ENCODE measurements at regions not wholly inside any gene's neighbourhood (a gene's known extent, or its start where the extent isn't known, plus 50 kb on each side); places are given as distances from the start of the nearest gene placed in this dataset.
A peak's percentile ranks its signal among the peaks of the same experiment; 100 is the strongest.
"Not testable (repeated sequence)": the region's sequence is repeated elsewhere in the genome, so short reads cannot be mapped to it uniquely, and the experiment has no call there.

DNA sequence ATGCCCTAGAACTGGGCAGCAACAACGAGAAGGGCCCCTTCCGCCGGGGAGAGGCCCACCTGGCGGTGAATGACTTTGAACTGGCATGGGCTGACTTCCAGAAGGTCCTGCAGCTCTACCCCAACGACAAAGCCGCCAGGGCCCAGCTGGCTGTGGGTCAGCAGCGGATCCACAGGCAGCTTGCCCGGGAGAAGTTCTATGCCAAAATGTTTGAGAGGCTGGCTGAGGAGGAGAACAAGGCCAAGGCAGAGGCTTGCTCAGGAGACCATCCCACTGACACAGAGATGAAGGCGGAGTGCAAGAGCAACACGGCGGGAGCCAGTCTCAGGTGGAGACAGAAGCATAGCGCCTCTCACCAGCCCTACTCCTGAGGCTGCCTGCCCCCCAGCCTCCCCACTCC is 276.6 kb downstream of the SPATA31A1 start:
- not testable (repeated sequence) for H3K4me3 Mint-ChIP-seq; H3K27ac Mint-ChIP-seq (ENCODE audit: low read depth); H3K4me1 Mint-ChIP-seq; DNase-seq (ENCODE audit: low spot score in 2 of 2); ATAC-seq (replicated peaks; ENCODE audit: extremely low read depth, poor library complexity, severe bottlenecking); H3K9me3 Mint-ChIP-seq; H3K27me3 Mint-ChIP-seq; H3K36me3 Mint-ChIP-seq (ENCODE audit: insufficient read depth)

DNA sequence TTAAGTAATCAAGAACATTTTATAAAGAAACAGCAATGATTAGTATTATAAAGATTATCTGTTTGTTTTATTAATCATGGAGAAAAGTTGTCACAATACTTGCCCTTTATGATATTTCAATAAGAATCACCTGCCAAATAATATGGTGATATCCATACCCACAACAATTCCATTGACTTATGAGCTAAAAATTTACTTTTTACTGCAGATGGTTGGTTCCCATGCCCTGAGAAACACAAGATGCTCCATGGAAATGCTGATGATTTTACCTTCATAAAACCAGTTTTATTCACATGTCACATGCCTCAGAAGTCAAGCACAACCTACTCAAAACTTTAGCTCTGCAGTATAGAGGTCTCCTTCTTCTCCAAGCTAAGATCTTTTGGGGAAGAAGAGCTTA is 293.6 kb downstream of the SPATA31A1 start:
- not testable (repeated sequence) for H3K9me3 Mint-ChIP-seq; H3K27me3 Mint-ChIP-seq; H3K4me1 Mint-ChIP-seq; H3K27ac Mint-ChIP-seq (ENCODE audit: low read depth); ATAC-seq (replicated peaks; ENCODE audit: extremely low read depth, poor library complexity, severe bottlenecking); H3K36me3 Mint-ChIP-seq (ENCODE audit: insufficient read depth); DNase-seq (ENCODE audit: low spot score in 2 of 2); H3K4me3 Mint-ChIP-seq

- not testable (repeated sequence) for H3K4me1 Mint-ChIP-seq; H3K36me3 Mint-ChIP-seq (ENCODE audit: insufficient read depth); H3K9me3 Mint-ChIP-seq; ATAC-seq (replicated peaks; ENCODE audit: extremely low read depth, poor library complexity, severe bottlenecking); H3K4me3 Mint-ChIP-seq; DNase-seq (ENCODE audit: low spot score in 2 of 2); H3K27ac Mint-ChIP-seq (ENCODE audit: low read depth); H3K27me3 Mint-ChIP-seq
These were observed 301.6 kb downstream of the SPATA31A1 start for GRCh38 chr9:39656960-39657603.

DNA sequence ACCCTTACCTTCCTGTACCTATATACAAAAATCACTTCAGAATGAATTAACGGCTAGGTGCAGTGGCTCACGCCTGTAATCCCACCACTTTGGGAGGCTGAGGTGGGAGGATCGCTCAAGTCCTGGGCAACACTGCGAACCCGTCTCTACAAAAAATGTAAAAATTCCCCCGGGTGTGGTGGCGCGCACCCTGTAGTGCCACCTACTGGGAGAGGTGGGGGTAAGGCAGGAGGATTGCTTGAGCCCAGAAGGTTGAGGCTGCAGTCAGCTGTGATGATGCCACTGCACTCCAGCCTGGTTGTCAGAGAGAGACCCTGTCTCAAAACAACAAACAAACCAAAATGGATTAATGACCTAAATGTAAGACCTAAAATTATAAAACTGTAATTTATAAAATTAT is 307.6 kb downstream of the SPATA31A1 start:
- not testable (repeated sequence) for H3K36me3 Mint-ChIP-seq (ENCODE audit: insufficient read depth); H3K4me3 Mint-ChIP-seq; DNase-seq (ENCODE audit: low spot score in 2 of 2); H3K27ac Mint-ChIP-seq (ENCODE audit: low read depth); H3K27me3 Mint-ChIP-seq; H3K9me3 Mint-ChIP-seq; H3K4me1 Mint-ChIP-seq
- peak; percentile 58 for ATAC-seq (replicated peaks; ENCODE audit: extremely low read depth, poor library complexity, severe bottlenecking)

DNA sequence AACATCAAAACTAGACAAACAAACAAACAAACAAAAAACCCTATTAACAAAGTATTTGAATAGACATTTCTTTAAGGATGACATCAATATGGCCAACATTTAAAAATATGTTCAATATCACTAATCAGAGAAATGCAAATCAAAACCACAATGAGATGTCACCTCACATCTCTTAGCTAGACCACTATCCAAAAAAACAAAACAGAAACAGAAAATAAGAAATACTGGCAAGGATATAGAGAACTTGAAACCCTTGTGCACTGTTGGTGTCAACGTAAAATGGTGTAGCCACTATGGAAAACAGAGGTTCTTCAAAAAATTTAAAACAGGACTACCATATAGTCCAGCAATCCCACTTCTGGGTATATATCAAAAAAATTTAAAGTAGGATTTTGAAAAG is 308.2 kb downstream of the SPATA31A1 start:
- not testable (repeated sequence) for ATAC-seq (replicated peaks; ENCODE audit: extremely low read depth, poor library complexity, severe bottlenecking); H3K36me3 Mint-ChIP-seq (ENCODE audit: insufficient read depth); H3K4me3 Mint-ChIP-seq; DNase-seq (ENCODE audit: low spot score in 2 of 2); H3K27ac Mint-ChIP-seq (ENCODE audit: low read depth); H3K27me3 Mint-ChIP-seq; H3K9me3 Mint-ChIP-seq; H3K4me1 Mint-ChIP-seq

DNA sequence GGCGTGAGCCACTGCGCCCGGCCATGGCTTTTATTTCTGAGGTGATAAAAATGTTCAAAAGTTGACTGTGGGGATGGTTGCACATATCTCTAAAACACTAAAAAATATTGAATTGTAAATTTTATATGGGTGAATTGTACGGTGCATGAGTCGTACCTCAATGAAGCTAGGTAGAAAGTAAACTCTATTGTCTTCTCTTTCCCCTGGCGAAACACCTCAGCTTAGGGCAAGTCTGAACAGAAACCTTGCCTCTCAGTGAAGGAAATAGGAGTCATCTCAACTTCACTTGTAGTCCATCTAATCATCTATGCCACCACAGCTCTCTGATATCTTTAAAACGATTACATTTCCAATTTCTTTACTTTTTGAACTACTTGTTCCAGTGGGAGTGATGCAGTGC is 309.6 kb downstream of the SPATA31A1 start:
- H3K4me1 Mint-ChIP-seq; H3K4me3 Mint-ChIP-seq; H3K36me3 Mint-ChIP-seq (ENCODE audit: insufficient read depth); H3K27me3 Mint-ChIP-seq; ATAC-seq (replicated peaks; ENCODE audit: extremely low read depth, poor library complexity, severe bottlenecking); H3K9me3 Mint-ChIP-seq; H3K27ac Mint-ChIP-seq (ENCODE audit: low read depth); DNase-seq (ENCODE audit: low spot score in 2 of 2): not testable (repeated sequence)

- not testable (repeated sequence) for H3K27me3 Mint-ChIP-seq; H3K9me3 Mint-ChIP-seq; H3K4me3 Mint-ChIP-seq; H3K4me1 Mint-ChIP-seq; ATAC-seq (replicated peaks; ENCODE audit: extremely low read depth, poor library complexity, severe bottlenecking); H3K36me3 Mint-ChIP-seq (ENCODE audit: insufficient read depth); H3K27ac Mint-ChIP-seq (ENCODE audit: low read depth); DNase-seq (ENCODE audit: low spot score in 2 of 2)
These were observed 319.2 kb downstream of the SPATA31A1 start for GRCh38 chr9:39674437-39675210.

GRCh38 chr9:39675211-39675553 is 319.7 kb downstream of the SPATA31A1 start:
- not testable (repeated sequence) for H3K27me3 Mint-ChIP-seq; ATAC-seq (replicated peaks; ENCODE audit: extremely low read depth, poor library complexity, severe bottlenecking)

GRCh38 chr9:39678534-39679263 is 323.2 kb downstream of the SPATA31A1 start:
- H3K27ac Mint-ChIP-seq (ENCODE audit: low read depth); H3K4me3 Mint-ChIP-seq; DNase-seq (ENCODE audit: low spot score in 2 of 2); H3K9me3 Mint-ChIP-seq; H3K36me3 Mint-ChIP-seq (ENCODE audit: insufficient read depth); H3K27me3 Mint-ChIP-seq; ATAC-seq (replicated peaks; ENCODE audit: extremely low read depth, poor library complexity, severe bottlenecking); H3K4me1 Mint-ChIP-seq: not testable (repeated sequence)

More at GRCh38 chr9:39675211-39675553, 319.7 kb downstream of the SPATA31A1 start:
- H3K4me3 Mint-ChIP-seq; H3K36me3 Mint-ChIP-seq (ENCODE audit: insufficient read depth); H3K9me3 Mint-ChIP-seq; DNase-seq (ENCODE audit: low spot score in 2 of 2); H3K27ac Mint-ChIP-seq (ENCODE audit: low read depth); H3K4me1 Mint-ChIP-seq: not testable (repeated sequence)

DNA sequence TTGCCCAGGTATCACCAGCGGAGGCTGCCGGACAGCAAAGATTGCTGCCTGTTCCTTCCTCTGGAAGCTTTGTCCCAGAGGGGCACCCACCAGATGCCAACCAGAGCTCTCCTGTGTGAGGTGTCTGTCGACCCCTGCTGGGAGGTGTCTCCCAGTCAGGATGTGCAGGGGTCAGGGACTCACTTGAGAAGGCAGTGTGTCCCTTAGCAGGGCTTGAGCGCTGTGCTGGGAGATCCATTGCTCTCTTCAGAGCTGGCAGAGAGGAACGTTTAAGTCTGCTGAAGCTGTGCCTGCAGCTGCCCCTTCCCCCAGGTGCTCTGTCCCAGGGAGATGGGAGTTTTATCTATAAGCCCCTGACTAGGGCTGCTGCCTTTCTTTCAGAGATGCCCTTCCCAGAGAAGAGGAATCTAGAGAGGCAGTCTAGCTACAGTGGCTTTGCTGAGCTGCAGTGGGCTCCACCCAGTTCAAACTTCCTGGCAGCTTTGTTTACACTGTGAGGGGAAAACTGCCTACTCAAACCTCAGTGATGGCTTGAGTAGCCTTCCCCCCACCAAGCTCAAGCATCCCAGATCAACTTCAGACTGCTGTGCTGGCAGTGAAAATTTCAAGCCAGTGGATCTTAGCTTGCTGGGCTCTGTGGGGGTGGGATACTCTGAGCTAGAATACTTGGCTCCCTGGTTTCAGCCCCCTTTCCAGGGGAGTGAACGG is 325.4 kb downstream of the SPATA31A1 start:
- H3K4me1 Mint-ChIP-seq; H3K4me3 Mint-ChIP-seq; H3K9me3 Mint-ChIP-seq; H3K27ac Mint-ChIP-seq (ENCODE audit: low read depth); H3K27me3 Mint-ChIP-seq; ATAC-seq (replicated peaks; ENCODE audit: extremely low read depth, poor library complexity, severe bottlenecking); DNase-seq (ENCODE audit: low spot score in 2 of 2); H3K36me3 Mint-ChIP-seq (ENCODE audit: insufficient read depth): not testable (repeated sequence)

- H3K27ac Mint-ChIP-seq (ENCODE audit: low read depth); ATAC-seq (replicated peaks; ENCODE audit: extremely low read depth, poor library complexity, severe bottlenecking); H3K4me1 Mint-ChIP-seq; DNase-seq (ENCODE audit: low spot score in 2 of 2); H3K4me3 Mint-ChIP-seq; H3K36me3 Mint-ChIP-seq (ENCODE audit: insufficient read depth); H3K27me3 Mint-ChIP-seq; H3K9me3 Mint-ChIP-seq: not testable (repeated sequence)
These were observed 373.4 kb downstream of the SPATA31A1 start for GRCh38 chr9:39728862-39729261.

DNA sequence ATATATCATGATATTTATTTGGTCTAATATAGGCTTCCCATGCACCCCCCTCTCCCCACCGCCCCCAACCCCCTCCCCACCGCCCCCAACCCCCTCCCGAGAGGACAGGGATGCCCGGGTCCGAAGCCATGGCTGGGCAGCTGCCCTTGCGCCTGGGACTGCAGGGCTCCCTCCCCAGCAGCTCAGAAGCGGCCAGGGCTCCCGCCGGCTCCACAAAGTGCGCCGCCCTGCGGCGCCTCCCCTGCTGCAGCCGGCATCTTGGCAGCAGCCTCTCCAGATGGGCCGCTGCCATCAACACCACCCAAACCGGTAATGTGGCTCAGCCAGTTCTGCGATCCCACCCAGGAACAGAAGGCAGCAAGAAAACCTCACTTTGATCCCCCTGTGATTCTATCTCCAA is 389.4 kb downstream of the SPATA31A1 start:
- not testable (repeated sequence) for H3K4me3 Mint-ChIP-seq; H3K4me1 Mint-ChIP-seq; H3K9me3 Mint-ChIP-seq; ATAC-seq (replicated peaks; ENCODE audit: extremely low read depth, poor library complexity, severe bottlenecking); H3K36me3 Mint-ChIP-seq (ENCODE audit: insufficient read depth); H3K27me3 Mint-ChIP-seq; H3K27ac Mint-ChIP-seq (ENCODE audit: low read depth); DNase-seq (ENCODE audit: low spot score in 2 of 2)
